ENCODE measurements at regions not wholly inside any gene's neighbourhood (a gene's known extent, or its start where the extent isn't known, plus 50 kb on each side); places are given as distances from the start of the nearest gene placed in this dataset.

GRCh38 chr4:141348125-141348524 lies 127.4 kb downstream of the ZNF330 start:
- TF ChIP-seq EZH2phosphoT487 (IDR thresholded peaks at IDR 0.05; ENCODE audit: borderline replicate concordance, low read length) = no peak
- TF ChIP-seq CTCF (IDR thresholded peaks at IDR 0.05; ENCODE audit: low read depth, low read length, poor library complexity, severe bottlenecking) = no peak
